ENCODE measurements at regions not wholly inside any gene's neighbourhood (a gene's known extent, or its start where the extent isn't known, plus 50 kb on each side); places are given as distances from the start of the nearest gene placed in this dataset.

- TF ChIP-seq, protein P1, sequence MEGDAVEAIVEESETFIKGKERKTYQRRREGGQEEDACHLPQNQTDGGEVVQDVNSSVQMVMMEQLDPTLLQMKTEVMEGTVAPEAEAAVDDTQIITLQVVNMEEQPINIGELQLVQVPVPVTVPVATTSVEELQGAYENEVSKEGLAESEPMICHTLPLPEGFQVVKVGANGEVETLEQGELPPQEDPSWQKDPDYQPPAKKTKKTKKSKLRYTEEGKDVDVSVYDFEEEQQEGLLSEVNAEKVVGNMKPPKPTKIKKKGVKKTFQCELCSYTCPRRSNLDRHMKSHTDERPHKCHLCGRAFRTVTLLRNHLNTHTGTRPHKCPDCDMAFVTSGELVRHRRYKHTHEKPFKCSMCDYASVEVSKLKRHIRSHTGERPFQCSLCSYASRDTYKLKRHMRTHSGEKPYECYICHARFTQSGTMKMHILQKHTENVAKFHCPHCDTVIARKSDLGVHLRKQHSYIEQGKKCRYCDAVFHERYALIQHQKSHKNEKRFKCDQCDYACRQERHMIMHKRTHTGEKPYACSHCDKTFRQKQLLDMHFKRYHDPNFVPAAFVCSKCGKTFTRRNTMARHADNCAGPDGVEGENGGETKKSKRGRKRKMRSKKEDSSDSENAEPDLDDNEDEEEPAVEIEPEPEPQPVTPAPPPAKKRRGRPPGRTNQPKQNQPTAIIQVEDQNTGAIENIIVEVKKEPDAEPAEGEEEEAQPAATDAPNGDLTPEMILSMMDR (IDR thresholded peaks at IDR 0.05; ENCODE audit: extremely low read depth, low read depth, low read length): no peak
- Histone ChIP-seq H3K4me2 (ENCODE audit: insufficient read depth, low read length) (no peak overlapping the region), H3K4me1 (ENCODE audit: insufficient read depth, low read length) (no peaks in the 10 kb centered on the region), H3K27me3 (ENCODE audit: insufficient read depth, low read length) (no peaks in the 10 kb centered on the region), H3K9me3 (ENCODE audit: low read depth, low read length) (peaks cover 2% of the 10 kb centered on the region), H3K4me3 (ENCODE audit: insufficient read depth, low read length) (no peak overlapping the region), H3K36me3 (ENCODE audit: insufficient read depth, low read length) (no peaks in the 10 kb centered on the region), H3K27ac (ENCODE audit: low read depth, low read length) (no peak overlapping the region), H2AFZ (ENCODE audit: low read length) (no peak overlapping the region), H3K79me2 (ENCODE audit: insufficient read depth, low read length) (no peaks in the 10 kb centered on the region), H4K20me1 (ENCODE audit: insufficient read depth, low read length) (no peaks in the 10 kb centered on the region)
- no peak for DNase-seq (ENCODE audit: insufficient read length, low spot score, missing footprints)
Measured at GRCh38 chr14:25607192-25607591, 557.2 kb upstream of the STXBP6 start.

DNA sequence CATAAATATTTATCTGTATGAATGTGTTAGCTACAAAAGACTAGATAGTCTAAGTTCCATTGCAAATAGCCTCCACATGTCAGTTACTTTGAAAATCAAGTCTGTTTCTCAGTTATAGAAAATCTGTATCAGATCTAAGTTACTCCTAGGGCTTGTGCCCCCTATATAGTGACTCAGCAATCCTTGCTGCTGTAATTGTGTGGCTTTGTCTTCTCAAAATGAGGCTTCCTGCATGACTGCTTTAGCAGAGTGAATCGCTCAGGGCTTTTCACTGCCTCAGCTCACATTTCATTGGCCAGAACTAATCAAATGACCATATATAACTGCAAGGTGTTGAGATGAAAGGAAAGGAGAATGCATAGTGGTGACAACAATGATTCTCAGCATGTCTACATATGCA lies 552.2 kb upstream of the STXBP6 start:
- no peak overlapping the region for H3K4me2 ChIP-seq (ENCODE audit: insufficient read depth, low read length)
- no peak overlapping the region for H2AFZ ChIP-seq (ENCODE audit: low read length)
- H3K4me3 ChIP-seq (ENCODE audit: insufficient read depth, low read length): no peak overlapping the region
- no peaks in the 10 kb centered on the region for H3K4me1 ChIP-seq (ENCODE audit: insufficient read depth, low read length)
- TF ChIP-seq, protein P1 (IDR thresholded peaks at IDR 0.05; ENCODE audit: extremely low read depth, low read depth, low read length): no peak
- no peaks in the 10 kb centered on the region for H3K36me3 ChIP-seq (ENCODE audit: insufficient read depth, low read length)
- H3K27ac ChIP-seq (ENCODE audit: low read depth, low read length): no peak overlapping the region
- DNase-seq (ENCODE audit: insufficient read length, low spot score, missing footprints): no peak
- H3K79me2 ChIP-seq (ENCODE audit: insufficient read depth, low read length): no peaks in the 10 kb centered on the region
- H3K9me3 ChIP-seq (ENCODE audit: low read depth, low read length): peaks cover 5% of the 10 kb centered on the region
- H4K20me1 ChIP-seq (ENCODE audit: insufficient read depth, low read length): no peaks in the 10 kb centered on the region
- no peaks in the 10 kb centered on the region for H3K27me3 ChIP-seq (ENCODE audit: insufficient read depth, low read length)

DNA sequence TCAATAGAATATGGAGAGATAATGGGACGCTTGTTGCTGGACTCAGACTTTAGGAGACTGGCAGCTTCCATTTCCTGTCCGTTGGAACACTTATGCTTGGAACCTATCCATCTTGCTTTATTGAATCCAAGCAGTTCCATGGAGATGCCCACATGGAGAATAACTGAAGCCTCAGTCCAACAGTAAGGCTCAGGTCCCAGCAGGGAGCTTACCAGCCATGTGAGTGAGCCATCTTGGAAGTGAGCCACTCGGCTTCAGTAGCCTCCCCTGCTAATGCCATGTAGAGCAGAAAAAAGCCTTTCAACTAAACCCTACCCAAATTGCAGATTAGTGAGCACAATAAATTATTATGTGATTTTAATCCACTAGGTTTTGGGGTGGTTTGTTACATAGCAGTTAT lies 538.8 kb upstream of the STXBP6 start:
- TF ChIP-seq, protein P1 (IDR thresholded peaks at IDR 0.05; ENCODE audit: extremely low read depth, low read depth, low read length): no peak
- Histone ChIP-seq H2AFZ (ENCODE audit: low read length) (no peak overlapping the region), H3K79me2 (ENCODE audit: insufficient read depth, low read length) (no peaks in the 10 kb centered on the region), H3K4me3 (ENCODE audit: insufficient read depth, low read length) (no peak overlapping the region), H3K27ac (ENCODE audit: low read depth, low read length) (no peak overlapping the region), H3K27me3 (ENCODE audit: insufficient read depth, low read length) (no peaks in the 10 kb centered on the region), H3K4me2 (ENCODE audit: insufficient read depth, low read length) (no peak overlapping the region), H3K9me3 (ENCODE audit: low read depth, low read length) (no peaks in the 10 kb centered on the region), H4K20me1 (ENCODE audit: insufficient read depth, low read length) (no peaks in the 10 kb centered on the region), H3K4me1 (ENCODE audit: insufficient read depth, low read length) (no peaks in the 10 kb centered on the region), H3K36me3 (ENCODE audit: insufficient read depth, low read length) (no peaks in the 10 kb centered on the region)
- DNase-seq (ENCODE audit: insufficient read length, low spot score, missing footprints): no peak

DNA sequence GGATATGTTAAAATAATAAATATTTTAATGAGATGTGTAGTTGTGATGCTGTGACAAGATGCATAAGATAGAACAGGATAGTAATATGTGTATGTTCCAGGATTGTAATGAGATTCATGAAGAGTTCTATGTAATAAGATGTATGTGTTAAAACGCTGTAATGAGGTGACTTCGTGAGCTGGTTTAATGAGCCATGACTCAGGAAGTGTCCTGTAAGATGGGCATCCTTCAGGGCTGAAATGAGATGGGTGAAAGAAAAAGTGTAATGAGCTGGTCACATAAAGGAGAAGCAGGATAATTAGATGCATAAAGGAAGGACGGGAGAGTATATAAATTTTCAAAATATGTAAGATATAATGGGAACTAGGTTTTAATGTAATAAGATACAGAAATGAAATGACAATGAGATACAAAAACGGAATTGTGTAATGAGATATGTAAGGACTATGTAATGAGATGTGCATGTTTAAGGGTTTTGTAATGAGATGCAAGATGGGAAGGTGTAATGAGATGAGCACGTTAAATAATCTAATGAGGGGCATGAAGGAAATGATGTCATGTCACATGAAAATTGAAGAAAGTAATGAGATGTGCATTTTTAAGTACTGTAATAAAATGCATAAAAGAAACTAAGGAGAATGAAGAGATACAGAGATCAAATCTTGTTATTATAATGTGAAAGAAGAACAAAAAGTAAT lies 524.8 kb upstream of the STXBP6 start:
- H4K20me1 ChIP-seq (ENCODE audit: insufficient read depth, low read length): no peaks in the 10 kb centered on the region
- H3K27ac ChIP-seq (ENCODE audit: low read depth, low read length): no peak overlapping the region
- no peaks in the 10 kb centered on the region for H3K4me1 ChIP-seq (ENCODE audit: insufficient read depth, low read length)
- H3K9me3 ChIP-seq (ENCODE audit: low read depth, low read length): peaks cover 3% of the 10 kb centered on the region
- H3K4me2 ChIP-seq (ENCODE audit: insufficient read depth, low read length): no peak overlapping the region
- TF ChIP-seq, protein P1 (IDR thresholded peaks at IDR 0.05; ENCODE audit: extremely low read depth, low read depth, low read length): no peak
- H2AFZ ChIP-seq (ENCODE audit: low read length): no peak overlapping the region
- H3K79me2 ChIP-seq (ENCODE audit: insufficient read depth, low read length): no peaks in the 10 kb centered on the region
- no peaks in the 10 kb centered on the region for H3K27me3 ChIP-seq (ENCODE audit: insufficient read depth, low read length)
- no peak for DNase-seq (ENCODE audit: insufficient read length, low spot score, missing footprints)
- no peaks in the 10 kb centered on the region for H3K36me3 ChIP-seq (ENCODE audit: insufficient read depth, low read length)
- no peak overlapping the region for H3K4me3 ChIP-seq (ENCODE audit: insufficient read depth, low read length)

Measured in osteoblast (primary cell).